ENCODE measurements at regions not wholly inside any gene's neighbourhood (a gene's known extent, or its start where the extent isn't known, plus 50 kb on each side); places are given as distances from the start of the nearest gene placed in this dataset.

GRCh38 chr9:113796646-113797426, 79.3 kb upstream of the ZNF618 start:
- Histone ChIP-seq H2AFZ (ENCODE audit: low read length) (no peak overlapping the region), H4K20me1 (ENCODE audit: insufficient read depth, low read length) (no peaks in the 10 kb centered on the region), H3K4me1 (ENCODE audit: insufficient read depth, low read length) (no peaks in the 10 kb centered on the region), H3K4me2 (ENCODE audit: insufficient read depth, low read length) (no peak overlapping the region), H3K4me3 (ENCODE audit: insufficient read depth, low read length) (no peak overlapping the region), H3K9me3 (ENCODE audit: low read depth, low read length) (no peaks in the 10 kb centered on the region), H3K36me3 (ENCODE audit: insufficient read depth, low read length) (no peaks in the 10 kb centered on the region), H3K27me3 (ENCODE audit: insufficient read depth, low read length) (peaks cover 64% of the 10 kb centered on the region), H3K79me2 (ENCODE audit: insufficient read depth, low read length) (no peaks in the 10 kb centered on the region), H3K27ac (ENCODE audit: low read depth, low read length) (no peak overlapping the region)
- TF ChIP-seq, protein P1, sequence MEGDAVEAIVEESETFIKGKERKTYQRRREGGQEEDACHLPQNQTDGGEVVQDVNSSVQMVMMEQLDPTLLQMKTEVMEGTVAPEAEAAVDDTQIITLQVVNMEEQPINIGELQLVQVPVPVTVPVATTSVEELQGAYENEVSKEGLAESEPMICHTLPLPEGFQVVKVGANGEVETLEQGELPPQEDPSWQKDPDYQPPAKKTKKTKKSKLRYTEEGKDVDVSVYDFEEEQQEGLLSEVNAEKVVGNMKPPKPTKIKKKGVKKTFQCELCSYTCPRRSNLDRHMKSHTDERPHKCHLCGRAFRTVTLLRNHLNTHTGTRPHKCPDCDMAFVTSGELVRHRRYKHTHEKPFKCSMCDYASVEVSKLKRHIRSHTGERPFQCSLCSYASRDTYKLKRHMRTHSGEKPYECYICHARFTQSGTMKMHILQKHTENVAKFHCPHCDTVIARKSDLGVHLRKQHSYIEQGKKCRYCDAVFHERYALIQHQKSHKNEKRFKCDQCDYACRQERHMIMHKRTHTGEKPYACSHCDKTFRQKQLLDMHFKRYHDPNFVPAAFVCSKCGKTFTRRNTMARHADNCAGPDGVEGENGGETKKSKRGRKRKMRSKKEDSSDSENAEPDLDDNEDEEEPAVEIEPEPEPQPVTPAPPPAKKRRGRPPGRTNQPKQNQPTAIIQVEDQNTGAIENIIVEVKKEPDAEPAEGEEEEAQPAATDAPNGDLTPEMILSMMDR (IDR thresholded peaks at IDR 0.05; ENCODE audit: extremely low read depth, low read depth, low read length) = no peak
- no peak for DNase-seq (ENCODE audit: insufficient read length, low spot score, missing footprints)

- no peak for DNase-seq (ENCODE audit: insufficient read length, low spot score, missing footprints)
- TF ChIP-seq, protein P1 (IDR thresholded peaks at IDR 0.05; ENCODE audit: extremely low read depth, low read depth, low read length) = no peak
- no peaks in the 10 kb centered on the region for H4K20me1 ChIP-seq (ENCODE audit: insufficient read depth, low read length)
- no peaks in the 10 kb centered on the region for H3K9me3 ChIP-seq (ENCODE audit: low read depth, low read length)
- no peak overlapping the region for H2AFZ ChIP-seq (ENCODE audit: low read length)
- H3K4me1 ChIP-seq (ENCODE audit: insufficient read depth, low read length) = no peaks in the 10 kb centered on the region
- peaks cover 57% of the 10 kb centered on the region for H3K27me3 ChIP-seq (ENCODE audit: insufficient read depth, low read length)
- no peak overlapping the region for H3K27ac ChIP-seq (ENCODE audit: low read depth, low read length)
- no peaks in the 10 kb centered on the region for H3K79me2 ChIP-seq (ENCODE audit: insufficient read depth, low read length)
- no peak overlapping the region for H3K4me2 ChIP-seq (ENCODE audit: insufficient read depth, low read length)
- no peak overlapping the region for H3K4me3 ChIP-seq (ENCODE audit: insufficient read depth, low read length)
- no peaks in the 10 kb centered on the region for H3K36me3 ChIP-seq (ENCODE audit: insufficient read depth, low read length)
These were observed 77.8 kb upstream of the ZNF618 start for GRCh38 chr9:113798062-113799030.

- H3K27ac ChIP-seq (ENCODE audit: low read depth, low read length) = no peak overlapping the region
These were observed 75.8 kb upstream of the ZNF618 start for GRCh38 chr9:113800276-113800675.

More at GRCh38 chr9:113800276-113800675, 75.8 kb upstream of the ZNF618 start:
- H3K27me3 ChIP-seq (ENCODE audit: insufficient read depth, low read length) = peaks cover 58% of the 10 kb centered on the region
- no peak overlapping the region for H2AFZ ChIP-seq (ENCODE audit: low read length)
- H3K79me2 ChIP-seq (ENCODE audit: insufficient read depth, low read length) = no peaks in the 10 kb centered on the region
- H4K20me1 ChIP-seq (ENCODE audit: insufficient read depth, low read length) = no peaks in the 10 kb centered on the region
- no peaks in the 10 kb centered on the region for H3K4me1 ChIP-seq (ENCODE audit: insufficient read depth, low read length)
- no peaks in the 10 kb centered on the region for H3K36me3 ChIP-seq (ENCODE audit: insufficient read depth, low read length)
- no peak overlapping the region for H3K4me3 ChIP-seq (ENCODE audit: insufficient read depth, low read length)
- no peak for DNase-seq (ENCODE audit: insufficient read length, low spot score, missing footprints)
- no peak overlapping the region for H3K4me2 ChIP-seq (ENCODE audit: insufficient read depth, low read length)
- no peaks in the 10 kb centered on the region for H3K9me3 ChIP-seq (ENCODE audit: low read depth, low read length)
- TF ChIP-seq, protein P1 (IDR thresholded peaks at IDR 0.05; ENCODE audit: extremely low read depth, low read depth, low read length) = no peak

Measured in osteoblast (primary cell).